CD4-positive, alpha-beta T cell treated with Interleukin-4 for 4 hours (primary cell): ENCODE measurements at regions not wholly inside any gene's neighbourhood (a gene's known extent, or its start where the extent isn't known, plus 50 kb on each side); places are given as distances from the start of the nearest gene placed in this dataset.
"Not testable (repeated sequence)": the region's sequence is repeated elsewhere in the genome, so short reads cannot be mapped to it uniquely, and the experiment has no call there.

ENCODE experiments used
- DNase-seq: peaks from one replicate; pipeline ENCODE4 v3.0.0-alpha.2; 2020

GRCh38 chr11:35046681-35047080 is 92.3 kb upstream of the CD44 start:
- DNase-seq = peak; percentile 43

- DNase-seq = peak; percentile 79
These were observed 91.8 kb upstream of the CD44 start for GRCh38 chr11:35047179-35047578.

DNA sequence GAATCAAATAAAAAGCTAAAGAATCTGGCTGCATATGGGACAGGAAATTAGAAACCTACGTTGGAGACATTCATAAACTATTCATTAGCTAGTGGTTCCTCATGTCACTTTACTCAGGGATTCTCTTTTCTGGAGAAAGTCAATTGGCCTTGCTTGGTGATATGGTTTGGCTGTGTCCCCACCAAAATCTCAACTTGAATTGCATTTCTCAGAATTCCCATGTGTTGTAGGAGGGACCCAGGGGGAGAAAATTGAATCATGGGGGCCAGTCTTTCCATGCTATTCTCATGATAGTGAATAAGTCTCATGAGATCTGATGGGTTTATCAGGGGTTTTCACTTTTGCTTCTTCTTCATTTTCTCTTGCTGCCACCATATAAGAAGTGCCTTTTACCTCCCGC is 91.2 kb upstream of the CD44 start:
- DNase-seq = no peak

GRCh38 chr11:35048346-35048745 is 90.6 kb upstream of the CD44 start:
- DNase-seq = not testable (repeated sequence)

GRCh38 chr11:35049859-35050531 is 89.0 kb upstream of the CD44 start:
- no peak for DNase-seq

- no peak for DNase-seq
These were observed 88.4 kb upstream of the CD44 start for GRCh38 chr11:35050541-35050995.

GRCh38 chr11:35056391-35057093 is 82.4 kb upstream of the CD44 start:
- DNase-seq = no peak

- no peak for DNase-seq
These were observed 80.9 kb upstream of the CD44 start for GRCh38 chr11:35057926-35058668.

DNA sequence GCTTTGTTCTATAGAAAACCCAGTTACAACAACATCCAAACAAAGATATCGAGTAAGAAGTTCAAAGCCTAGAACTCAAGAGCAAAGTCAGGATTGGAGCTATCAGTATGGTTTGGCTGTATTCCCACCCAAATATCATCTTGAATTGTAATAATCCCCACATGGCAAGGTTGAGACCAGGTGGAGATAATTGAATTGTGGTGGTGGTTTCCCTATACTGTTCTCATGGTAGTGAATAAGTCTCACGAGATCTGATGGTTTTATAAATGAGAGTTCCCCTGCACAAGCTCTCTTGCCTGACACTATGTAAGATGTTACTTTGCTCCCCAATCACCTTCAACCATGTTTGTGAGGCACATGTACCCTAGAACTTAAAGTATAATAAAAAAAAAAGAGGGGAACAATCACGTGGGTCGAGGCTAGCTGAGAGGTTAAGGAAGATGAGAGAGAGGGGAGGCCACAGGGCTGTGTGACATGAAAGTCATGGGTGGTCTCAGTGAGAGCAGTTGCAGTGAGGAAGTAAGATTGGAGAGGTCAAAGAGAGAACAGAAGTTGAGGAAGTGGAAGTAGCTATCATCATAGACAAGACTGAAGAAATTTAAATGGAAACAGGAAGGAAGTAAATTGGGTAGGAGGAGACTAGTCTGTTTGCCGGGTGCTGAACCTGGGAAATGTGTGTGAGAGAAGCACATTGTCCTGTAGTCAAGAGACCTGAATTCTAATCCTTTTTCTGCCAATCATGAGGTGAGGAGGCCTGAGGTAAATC is 80.1 kb upstream of the CD44 start:
- no peak for DNase-seq

DNA sequence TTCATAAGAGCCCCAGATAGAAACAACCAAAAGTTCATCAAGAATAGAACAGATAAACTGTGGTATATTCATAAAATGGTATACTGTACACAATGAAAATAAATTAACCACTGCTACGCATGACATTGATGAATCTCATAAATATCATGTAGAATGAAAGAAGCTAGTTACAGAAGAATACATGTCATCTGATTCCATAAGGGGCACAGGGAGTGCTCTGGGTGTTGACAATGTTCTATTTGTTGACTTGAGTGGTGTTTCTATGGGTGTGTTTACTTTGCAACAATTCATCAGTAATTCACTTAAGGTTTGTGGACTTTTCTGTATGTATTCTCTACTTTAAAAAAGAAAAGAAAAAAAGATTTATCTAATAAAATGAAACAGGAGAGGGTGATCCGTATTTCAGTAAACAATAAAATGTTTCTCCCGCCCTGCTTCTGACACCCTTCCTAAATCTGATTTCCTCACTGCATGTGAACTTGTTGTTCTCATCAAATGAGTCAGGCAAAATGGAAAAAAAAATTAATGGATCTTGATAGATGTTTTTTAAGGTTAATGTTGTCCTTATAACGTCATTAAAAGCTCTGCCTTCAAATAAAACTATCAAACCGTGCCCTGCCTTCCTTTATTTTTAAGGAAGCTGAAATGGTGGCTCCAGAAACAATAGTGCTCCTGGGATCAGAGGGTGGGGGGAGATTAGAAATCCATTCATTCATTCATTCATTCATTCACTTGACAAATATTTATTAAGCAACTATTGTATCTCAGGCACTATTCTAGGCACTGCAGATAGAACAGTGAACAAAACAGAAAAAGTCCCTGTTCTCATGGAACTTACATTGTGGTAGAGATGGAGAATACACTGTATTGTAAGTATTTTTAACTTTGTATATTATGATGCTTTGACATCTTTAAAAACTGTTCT is 77.2 kb upstream of the CD44 start:
- no peak for DNase-seq

GRCh38 chr11:35063488-35063931 is 75.5 kb upstream of the CD44 start:
- DNase-seq = no peak

GRCh38 chr11:35064114-35064800 is 74.7 kb upstream of the CD44 start:
- DNase-seq = no peak

- no peak for DNase-seq
These were observed 73.4 kb upstream of the CD44 start for GRCh38 chr11:35065566-35065965.

DNA sequence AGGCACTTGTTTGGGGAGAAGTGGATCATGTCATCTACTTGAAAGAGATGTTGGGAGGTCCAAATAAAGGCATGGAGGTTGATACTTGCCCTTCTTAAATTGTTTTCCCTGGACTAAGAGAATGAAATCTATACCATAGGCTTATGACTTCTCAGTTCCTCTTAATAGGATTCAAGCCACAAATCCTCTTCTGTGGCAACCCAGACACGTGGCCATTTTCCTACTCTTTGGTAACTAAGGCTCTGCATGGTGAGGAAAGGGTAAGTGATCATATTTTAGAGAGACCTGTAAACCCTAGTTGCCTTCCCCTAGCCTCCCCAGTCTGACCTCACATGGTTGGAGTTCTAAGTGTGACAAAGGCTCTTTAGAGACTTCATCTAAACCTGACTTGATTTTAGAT is 72.9 kb upstream of the CD44 start:
- DNase-seq = no peak

GRCh38 chr11:35066783-35067423 is 72.1 kb upstream of the CD44 start:
- peak; percentile 74 for DNase-seq

DNA sequence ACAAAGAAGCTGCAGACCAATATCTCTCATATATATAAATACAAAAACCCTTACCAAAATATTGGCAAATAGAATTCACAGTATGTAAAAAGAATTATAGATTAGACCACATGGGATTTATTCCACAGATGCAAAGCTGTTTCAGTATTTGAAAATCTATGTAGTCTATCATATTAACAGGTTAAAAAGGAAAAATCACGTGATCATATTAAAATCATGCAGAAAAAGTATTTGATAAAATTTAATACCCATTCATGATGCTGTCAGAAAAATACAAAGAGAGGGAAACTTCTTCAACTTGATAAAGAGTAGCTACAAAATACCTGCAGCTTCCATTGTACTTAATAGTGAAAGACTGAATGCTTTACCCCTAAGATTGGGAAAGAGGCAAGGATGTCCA is 67.2 kb upstream of the CD44 start:
- DNase-seq = no peak

GRCh38 chr11:35073691-35074419 is 65.1 kb upstream of the CD44 start:
- DNase-seq = no peak

DNA sequence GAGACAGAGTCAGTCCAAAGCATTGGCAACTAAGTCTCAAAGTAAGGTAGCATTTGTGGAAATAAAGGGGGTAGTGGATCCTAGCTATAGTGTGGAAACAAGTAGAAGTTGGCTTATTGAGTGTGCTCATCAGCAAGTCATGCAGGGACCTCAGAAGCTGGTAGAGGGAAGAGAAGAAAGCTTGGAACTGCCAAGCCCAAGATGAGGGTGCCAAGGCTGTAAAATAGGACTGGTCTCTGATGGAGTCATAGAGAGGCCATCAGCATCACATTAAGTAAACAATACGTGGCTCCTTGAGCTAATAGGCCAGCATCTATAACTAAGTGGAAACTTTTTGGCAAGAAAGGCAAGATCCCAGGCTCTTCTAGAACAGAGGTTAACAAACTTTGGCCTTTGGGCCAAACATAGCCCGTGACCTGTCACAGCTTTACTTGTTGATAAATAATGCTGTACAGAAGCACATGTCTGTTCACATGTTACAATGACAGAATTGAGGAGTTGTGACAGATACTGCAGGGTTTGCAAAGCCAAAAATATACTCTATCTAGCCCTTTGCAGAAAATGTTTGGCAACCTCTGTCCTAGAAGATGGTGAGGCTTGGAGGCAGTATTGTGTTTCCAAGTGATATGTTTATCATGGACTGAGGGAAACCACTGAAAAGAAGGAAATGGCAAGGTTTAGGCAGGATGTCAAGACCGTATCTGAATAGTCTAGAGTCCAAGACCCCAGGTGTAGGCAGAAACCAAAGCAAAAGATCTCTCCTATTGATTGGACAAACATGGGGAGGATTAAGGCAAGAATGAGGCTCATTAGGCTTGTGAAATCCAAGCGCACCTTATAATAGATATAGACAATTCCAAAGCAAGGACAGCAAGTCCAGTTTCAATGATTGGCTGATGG is 62.5 kb upstream of the CD44 start:
- no peak for DNase-seq
